Cardiac muscle cell (in vitro differentiated cells and primary cell): ENCODE measurements at regions not wholly inside any gene's neighbourhood (a gene's known extent, or its start where the extent isn't known, plus 50 kb on each side); places are given as distances from the start of the nearest gene placed in this dataset.

Source experiments
- DNase-seq, 2 donors: peaks; one replicate each; pipeline versions ENCODE4 v3.0.0 to v3.0.0-alpha.2; 2010 to 2017; ENCODE audit warnings: low read depth in 1 of 2, low spot score in 1 of 2
- H3K27ac ChIP-seq: fragments of 200-600 bp; sonication (generic); 2 replicates; pipeline ENCODE4 v1.5.1; 2016
- H3K27me3 ChIP-seq: fragments of 200-600 bp; sonication (generic); 2 replicates; pipeline ENCODE4 v1.6.0; 2016; ENCODE audit warnings: control low read depth
- H3K36me3 ChIP-seq: fragments of 200-600 bp; sonication (generic); 2 replicates; pipeline ENCODE4 v1.5.1; 2016; ENCODE audit warnings: control low read depth
- H3K4me1 ChIP-seq: fragments of 200-600 bp; sonication (generic); 2 replicates; pipeline ENCODE4 v1.8.1; 2017; ENCODE audit warnings: low read depth, mild to moderate bottlenecking, mixed run types
- H3K4me3 ChIP-seq: fragments of 200-600 bp; sonication (generic); 2 replicates; pipeline ENCODE4 v1.5.1; 2016; ENCODE audit warnings: mild to moderate bottlenecking
- H3K9me3 ChIP-seq: fragments of 200-600 bp; sonication (generic); 2 replicates; pipeline ENCODE4 v1.5.1; 2017; ENCODE audit warnings: low read depth, mild to moderate bottlenecking, control low read depth
- CTCF ChIP-seq: IDR thresholded peaks from 2 replicates; pipeline ENCODE4 v1.5.1; 2012; ENCODE audit warnings: low read depth, mild to moderate bottlenecking, low read length

- H3K9me3 ChIP-seq, result no peaks in the 10 kb centered on the region
- DNase-seq, result no peak
- TF ChIP-seq CTCF, result no peak
- H3K4me3 ChIP-seq, result no peak overlapping the region
- H3K27me3 ChIP-seq, result no peaks in the 10 kb centered on the region
- peaks cover 41% of the 10 kb centered on the region for H3K4me1 ChIP-seq
- peak overlapping the region; percentile 76 for H3K27ac ChIP-seq
- H3K36me3 ChIP-seq, result no peaks in the 10 kb centered on the region
Observed at GRCh38 chr13:40480915-40481516, 185.4 kb downstream of the FOXO1 start.

- peaks cover 15% of the 10 kb centered on the region for H3K4me1 ChIP-seq
- H3K9me3 ChIP-seq, result no peaks in the 10 kb centered on the region
- no peak for DNase-seq
- no peak overlapping the region for H3K4me3 ChIP-seq
- H3K27ac ChIP-seq, result no peak overlapping the region
- no peaks in the 10 kb centered on the region for H3K36me3 ChIP-seq
- H3K27me3 ChIP-seq, result no peaks in the 10 kb centered on the region
- no peak for TF ChIP-seq CTCF
Observed at GRCh38 chr13:40483601-40484000, 182.8 kb downstream of the FOXO1 start.

GRCh38 chr13:40484101-40484800 lies 182.2 kb downstream of the FOXO1 start:
- no peak for TF ChIP-seq CTCF
- Histone ChIP-seq H3K9me3 (no peaks in the 10 kb centered on the region), H3K36me3 (no peaks in the 10 kb centered on the region), H3K4me3 (no peak overlapping the region), H3K27me3 (no peaks in the 10 kb centered on the region), H3K4me1 (peaks cover 9% of the 10 kb centered on the region), H3K27ac (no peak overlapping the region)
- DNase-seq, result no peak

GRCh38 chr13:40484974-40485373 lies 181.5 kb downstream of the FOXO1 start:
- no peak for DNase-seq
- no peak overlapping the region for H3K4me3 ChIP-seq
- H3K9me3 ChIP-seq, result no peaks in the 10 kb centered on the region
- H3K36me3 ChIP-seq, result no peaks in the 10 kb centered on the region
- peaks cover 6% of the 10 kb centered on the region for H3K4me1 ChIP-seq
- no peaks in the 10 kb centered on the region for H3K27me3 ChIP-seq
- no peak overlapping the region for H3K27ac ChIP-seq
- TF ChIP-seq CTCF, result no peak

GRCh38 chr13:40485611-40486517 lies 180.6 kb downstream of the FOXO1 start:
- Histone ChIP-seq H3K27ac (no peak overlapping the region), H3K4me3 (no peak overlapping the region), H3K9me3 (no peaks in the 10 kb centered on the region), H3K36me3 (no peaks in the 10 kb centered on the region), H3K4me1 (peaks cover 5% of the 10 kb centered on the region), H3K27me3 (no peaks in the 10 kb centered on the region)
- TF ChIP-seq CTCF, result no peak
- DNase-seq, result no peak
